ENCODE measurements at regions not wholly inside any gene's neighbourhood (a gene's known extent, or its start where the extent isn't known, plus 50 kb on each side); places are given as distances from the start of the nearest gene placed in this dataset.

GRCh38 chr4:135359128-135359527 lies 1157.5 kb upstream of the PABPC4L start:
- POLR2A ChIA-PET: no interaction called here

More at GRCh38 chr4:135359128-135359527, 1157.5 kb upstream of the PABPC4L start:
- Histone ChIP-seq H3K4me2 (ENCODE audit: low read length) (no peak overlapping the region), H3K79me2 (ENCODE audit: insufficient read depth, low read length) (no peaks in the 10 kb centered on the region), H3K4me3 (replicated peaks in 1 of 2; ENCODE audit: low read depth in 1 of 2, low read length in 2 of 2) (no peak overlapping the region), H3K9me2 (ENCODE audit: insufficient read depth) (no peaks in the 10 kb centered on the region), H3K4me1 (ENCODE audit: control insufficient read depth in 1 of 2, insufficient read depth in 2 of 2, low read length in 2 of 2) (no peaks in the 10 kb centered on the region), H3K9ac (ENCODE audit: low read length) (no peak overlapping the region), H2AFZ (ENCODE audit: low read depth, low read length, poor library complexity, severe bottlenecking) (no peak overlapping the region), H3K9me3 (ENCODE audit: control insufficient read depth in 1 of 2, insufficient read depth in 1 of 2, low read depth in 1 of 2, low read length in 2 of 2) (no peaks in the 10 kb centered on the region), H3K36me3 (ENCODE audit: control insufficient read depth in 1 of 2, insufficient read depth in 2 of 2, low read length in 2 of 2) (no peaks in the 10 kb centered on the region), H4K20me1 (ENCODE audit: insufficient read depth) (no peaks in the 10 kb centered on the region; the same call in 1 of the 2 replicates), H3K27ac (ENCODE audit: low read depth, low read length) (no peak overlapping the region), H3K27me3 (ENCODE audit: insufficient read depth, low read length) (no peaks in the 10 kb centered on the region)
- no peak for ATAC-seq
- ChIA-PET RAD21 (ENCODE audit: low non-redundant PET in 1 of 2, low total read pairs in 2 of 2, uncharacterized antibody in 2 of 2, unreplicated experiment in 2 of 2) (no interaction called here), CTCF (no interaction called here)
- intact Hi-C loops (cut with micrococcal nuclease): no loop called here
- TF ChIP-seq EZH2 (IDR thresholded peaks at IDR 0.05) (no peak), SRF (IDR thresholded peaks at IDR 0.05; ENCODE audit: low read depth) (no peak), EGR1 (IDR thresholded peaks at IDR 0.05; ENCODE audit: low read depth) (no peak), EZH2phosphoT487 (IDR thresholded peaks at IDR 0.05; ENCODE audit: borderline replicate concordance) (no peak), JUND (IDR thresholded peaks at IDR 0.05) (no peak), RAD21 (IDR thresholded peaks at IDR 0.05; ENCODE audit: low read depth) (no peak), POLR2AphosphoS5 (IDR thresholded peaks at IDR 0.05; ENCODE audit: low read depth, low read length) (no peak), POLR2A (IDR thresholded peaks at IDR 0.05; ENCODE audit: borderline replicate concordance, extremely low read depth, insufficient read depth, insufficient read length) (no peak), TCF7L2 (IDR thresholded peaks at IDR 0.05; ENCODE audit: borderline replicate concordance, extremely low read depth, insufficient read depth, insufficient read length) (no peak), ZNF274 (IDR thresholded peaks at IDR 0.05; ENCODE audit: low read depth, low read length) (no peak), ZBTB33 (IDR thresholded peaks at IDR 0.05; ENCODE audit: extremely low read depth, insufficient replicate concordance, low read length) (no peak), ATF3 (IDR thresholded peaks at IDR 0.05) (no peak)
- TF ChIP-seq, protein P1, sequence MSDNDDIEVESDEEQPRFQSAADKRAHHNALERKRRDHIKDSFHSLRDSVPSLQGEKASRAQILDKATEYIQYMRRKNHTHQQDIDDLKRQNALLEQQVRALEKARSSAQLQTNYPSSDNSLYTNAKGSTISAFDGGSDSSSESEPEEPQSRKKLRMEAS (IDR thresholded peaks at IDR 0.05): no peak
- TF ChIP-seq, protein P2, sequence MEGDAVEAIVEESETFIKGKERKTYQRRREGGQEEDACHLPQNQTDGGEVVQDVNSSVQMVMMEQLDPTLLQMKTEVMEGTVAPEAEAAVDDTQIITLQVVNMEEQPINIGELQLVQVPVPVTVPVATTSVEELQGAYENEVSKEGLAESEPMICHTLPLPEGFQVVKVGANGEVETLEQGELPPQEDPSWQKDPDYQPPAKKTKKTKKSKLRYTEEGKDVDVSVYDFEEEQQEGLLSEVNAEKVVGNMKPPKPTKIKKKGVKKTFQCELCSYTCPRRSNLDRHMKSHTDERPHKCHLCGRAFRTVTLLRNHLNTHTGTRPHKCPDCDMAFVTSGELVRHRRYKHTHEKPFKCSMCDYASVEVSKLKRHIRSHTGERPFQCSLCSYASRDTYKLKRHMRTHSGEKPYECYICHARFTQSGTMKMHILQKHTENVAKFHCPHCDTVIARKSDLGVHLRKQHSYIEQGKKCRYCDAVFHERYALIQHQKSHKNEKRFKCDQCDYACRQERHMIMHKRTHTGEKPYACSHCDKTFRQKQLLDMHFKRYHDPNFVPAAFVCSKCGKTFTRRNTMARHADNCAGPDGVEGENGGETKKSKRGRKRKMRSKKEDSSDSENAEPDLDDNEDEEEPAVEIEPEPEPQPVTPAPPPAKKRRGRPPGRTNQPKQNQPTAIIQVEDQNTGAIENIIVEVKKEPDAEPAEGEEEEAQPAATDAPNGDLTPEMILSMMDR (IDR thresholded peaks at IDR 0.05 in 2 of 3, conservative IDR thresholded peaks at IDR 0.05 in 1 of 3; ENCODE audit: borderline replicate concordance in 1 of 3, insufficient read depth in 1 of 3, low read depth in 2 of 3, low read length in 2 of 3): no peak
- no peak for DNase-seq (ENCODE audit: low read depth, low spot score)
- no TSS peak for BruUV-seq (replicated peaks)

Measured in HCT116 (cell line).